ENCODE measurements at regions not wholly inside any gene's neighbourhood (a gene's known extent, or its start where the extent isn't known, plus 50 kb on each side); places are given as distances from the start of the nearest gene placed in this dataset.
"Not testable (repeated sequence)": the region's sequence is repeated elsewhere in the genome, so short reads cannot be mapped to it uniquely, and the experiment has no call there.

DNA sequence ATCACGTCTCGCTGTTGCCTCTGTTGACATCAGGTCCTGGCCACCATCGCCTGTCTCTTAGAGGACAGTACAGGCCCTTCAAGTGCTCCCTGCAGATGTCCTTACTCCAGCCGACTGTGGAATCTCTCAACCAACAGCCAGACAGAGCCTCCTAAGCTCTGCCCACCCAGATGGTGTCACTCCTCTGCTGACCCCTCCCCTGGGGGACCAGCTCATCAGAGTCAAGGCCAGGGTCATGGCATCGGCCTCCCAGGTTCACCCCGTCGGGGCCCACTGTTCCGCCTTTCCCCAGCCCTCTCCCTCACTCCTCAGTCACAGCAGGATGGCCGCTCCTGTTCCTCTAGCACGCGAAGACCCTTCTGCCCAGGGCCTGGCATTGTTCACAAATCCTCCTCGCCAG is 157.3 kb upstream of the TMEM132C start:
- no peak for DNase-seq (ENCODE audit: low spot score in 2 of 2)
- Mint-ChIP-seq H3K4me1 (no peaks in the 10 kb centered on the region), H3K27me3 (no peaks in the 10 kb centered on the region), H3K4me3 (no peak overlapping the region), H3K27ac (ENCODE audit: low read depth) (no peak overlapping the region), H3K36me3 (ENCODE audit: insufficient read depth) (no peaks in the 10 kb centered on the region), H3K9me3 (no peaks in the 10 kb centered on the region)
- no peak for ATAC-seq (replicated peaks; ENCODE audit: extremely low read depth, poor library complexity, severe bottlenecking)

DNA sequence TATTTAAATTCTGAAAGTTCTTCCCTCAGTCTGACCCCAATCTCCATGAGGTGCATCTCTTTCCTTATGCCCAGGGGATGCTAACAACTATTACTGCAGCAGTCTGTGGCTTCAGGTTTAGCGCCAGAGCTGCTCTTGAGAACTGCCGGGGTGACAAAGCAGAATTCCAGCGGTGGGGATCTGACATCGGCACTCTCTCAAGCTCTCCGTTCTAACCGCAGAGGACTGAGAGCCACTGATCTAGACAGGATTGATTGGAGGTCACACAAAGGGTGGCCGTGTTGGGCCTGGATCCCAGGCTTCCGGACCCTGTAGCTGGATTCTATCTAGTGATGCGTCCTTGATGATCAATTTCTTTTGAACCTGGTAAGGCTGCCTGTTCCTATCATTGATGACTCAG is 155.6 kb upstream of the TMEM132C start:
- no peak for ATAC-seq (replicated peaks; ENCODE audit: extremely low read depth, poor library complexity, severe bottlenecking)
- Mint-ChIP-seq H3K27ac (ENCODE audit: low read depth) (no peak overlapping the region), H3K4me3 (no peak overlapping the region)

DNA sequence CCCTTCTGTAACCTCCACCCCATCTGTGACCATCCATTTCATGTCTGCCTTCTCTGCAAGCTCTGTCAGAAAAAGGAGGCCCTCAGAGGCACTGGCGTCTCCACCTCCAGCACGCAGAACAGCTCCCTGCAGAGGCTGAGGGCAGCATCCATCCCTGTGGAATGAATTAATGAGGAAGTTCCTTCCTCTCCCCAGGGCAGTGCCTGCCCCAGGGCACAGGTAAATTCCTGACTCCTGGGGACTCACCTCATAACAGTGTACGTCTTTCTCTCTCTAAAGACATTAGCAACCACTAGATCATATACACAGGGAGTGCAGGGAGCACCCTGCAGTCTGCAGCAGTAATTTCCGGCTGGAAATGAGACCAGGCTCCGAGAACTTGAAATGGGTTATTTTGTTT is 155.0 kb upstream of the TMEM132C start:
- Mint-ChIP-seq H3K4me3 (no peak overlapping the region), H3K36me3 (ENCODE audit: insufficient read depth) (no peaks in the 10 kb centered on the region)
- no peak for ATAC-seq (replicated peaks; ENCODE audit: extremely low read depth, poor library complexity, severe bottlenecking)

More for the DNA sequence above, 155.6 kb upstream of the TMEM132C start:
- DNase-seq (ENCODE audit: low spot score in 2 of 2), result no peak
- no peaks in the 10 kb centered on the region for H3K27me3 Mint-ChIP-seq
- no peaks in the 10 kb centered on the region for H3K36me3 Mint-ChIP-seq (ENCODE audit: insufficient read depth)
- no peaks in the 10 kb centered on the region for H3K9me3 Mint-ChIP-seq
- no peaks in the 10 kb centered on the region for H3K4me1 Mint-ChIP-seq

DNA sequence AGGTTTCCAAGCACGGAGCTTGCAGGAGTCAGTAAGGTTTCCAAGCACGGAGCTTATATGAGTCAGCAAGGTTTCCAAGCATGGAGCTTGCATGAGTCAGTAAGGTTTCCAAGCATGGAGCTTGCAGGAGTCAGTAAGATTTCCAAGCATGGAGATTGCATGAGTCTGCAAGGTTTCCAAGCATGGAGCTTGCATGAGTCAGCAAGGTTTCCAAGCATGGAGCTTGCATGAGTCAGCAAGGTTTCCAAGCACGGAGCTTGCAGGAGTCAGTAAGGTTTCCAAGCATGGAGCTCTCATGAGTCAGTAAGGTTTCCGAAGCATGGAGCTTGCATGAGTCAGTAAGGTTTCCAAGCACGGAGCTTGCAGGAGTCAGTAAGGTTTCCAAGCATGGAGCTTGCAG is 153.7 kb upstream of the TMEM132C start:
- not testable (repeated sequence) for H3K27ac Mint-ChIP-seq (ENCODE audit: low read depth); H3K4me1 Mint-ChIP-seq; H3K9me3 Mint-ChIP-seq; ATAC-seq (replicated peaks; ENCODE audit: extremely low read depth, poor library complexity, severe bottlenecking); H3K27me3 Mint-ChIP-seq; DNase-seq (ENCODE audit: low spot score in 2 of 2); H3K4me3 Mint-ChIP-seq; H3K36me3 Mint-ChIP-seq (ENCODE audit: insufficient read depth)

More for the DNA sequence above, 155.0 kb upstream of the TMEM132C start:
- Mint-ChIP-seq H3K27ac (ENCODE audit: low read depth) (no peak overlapping the region), H3K27me3 (no peaks in the 10 kb centered on the region), H3K9me3 (no peaks in the 10 kb centered on the region), H3K4me1 (no peaks in the 10 kb centered on the region)
- no peak for DNase-seq (ENCODE audit: low spot score in 2 of 2)

DNA sequence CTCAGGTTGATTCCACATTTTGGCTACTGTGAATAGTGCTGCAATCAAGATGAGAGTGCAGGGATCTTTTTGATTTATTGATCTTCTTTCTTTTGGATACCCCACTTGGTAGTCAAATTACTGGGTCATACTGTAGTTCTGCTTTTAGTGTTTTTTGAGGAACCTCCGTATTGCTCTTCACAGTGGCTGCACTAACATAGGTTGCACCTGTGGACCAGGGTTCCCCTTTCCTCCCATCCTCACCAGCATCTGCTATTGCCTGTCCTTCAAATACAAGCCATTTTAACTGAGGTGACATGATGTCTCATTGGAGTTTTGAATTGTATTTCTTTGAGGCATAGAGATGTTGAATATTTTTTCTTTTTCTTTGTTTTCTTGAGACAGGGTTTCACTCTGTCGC is 152.5 kb upstream of the TMEM132C start:
- ATAC-seq (replicated peaks; ENCODE audit: extremely low read depth, poor library complexity, severe bottlenecking) (no peak), DNase-seq (ENCODE audit: low spot score in 2 of 2) (no peak)
- H3K9me3 Mint-ChIP-seq, result no peaks in the 10 kb centered on the region
- H3K4me1 Mint-ChIP-seq, result no peaks in the 10 kb centered on the region
- H3K36me3 Mint-ChIP-seq (ENCODE audit: insufficient read depth), result no peaks in the 10 kb centered on the region
- H3K27ac Mint-ChIP-seq (ENCODE audit: low read depth), result no peak overlapping the region
- no peak overlapping the region for H3K4me3 Mint-ChIP-seq
- H3K27me3 Mint-ChIP-seq, result no peaks in the 10 kb centered on the region

DNA sequence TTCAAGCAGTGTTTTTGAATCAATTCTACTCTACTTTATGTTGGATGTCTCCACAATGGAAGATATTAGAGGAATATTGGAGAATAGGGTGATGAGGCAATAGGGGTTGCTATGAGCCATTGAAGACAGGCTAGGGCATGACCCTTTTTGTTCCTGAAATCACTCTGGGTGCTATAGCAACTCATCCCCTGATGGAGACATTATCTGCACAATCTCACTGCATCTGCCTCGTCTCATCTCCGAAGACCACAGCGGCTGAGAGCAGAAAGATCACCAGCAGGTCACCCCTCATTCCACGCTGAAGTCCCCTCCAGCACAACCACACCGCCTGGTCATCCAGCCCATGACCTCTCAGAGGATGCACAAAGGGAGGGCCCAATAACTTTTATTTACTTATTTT is 150.4 kb upstream of the TMEM132C start:
- Mint-ChIP-seq H3K9me3 (no peaks in the 10 kb centered on the region), H3K36me3 (ENCODE audit: insufficient read depth) (no peaks in the 10 kb centered on the region), H3K4me3 (no peak overlapping the region), H3K4me1 (no peaks in the 10 kb centered on the region), H3K27me3 (no peaks in the 10 kb centered on the region), H3K27ac (ENCODE audit: low read depth) (no peak overlapping the region)
- no peak for DNase-seq (ENCODE audit: low spot score in 2 of 2)
- ATAC-seq (replicated peaks; ENCODE audit: extremely low read depth, poor library complexity, severe bottlenecking), result no peak

DNA sequence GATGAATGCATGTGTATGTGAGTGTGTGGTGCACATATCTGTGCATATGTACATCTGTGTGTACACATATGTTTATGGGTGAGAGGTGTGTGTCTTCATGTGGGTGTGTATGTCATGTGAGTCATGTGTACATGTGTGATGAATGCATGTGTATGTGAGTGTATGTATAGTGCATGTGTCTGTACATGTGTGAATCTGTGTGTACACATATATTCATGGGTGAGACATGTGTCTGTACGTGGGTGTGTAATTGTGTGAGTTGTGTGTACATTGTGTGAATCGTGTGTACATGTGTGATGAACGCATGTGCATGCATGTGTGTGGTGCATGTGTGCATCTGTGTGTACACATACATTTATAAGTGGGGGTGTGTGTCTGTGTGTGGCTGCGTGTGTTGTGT is 146.9 kb upstream of the TMEM132C start:
- ATAC-seq (replicated peaks; ENCODE audit: extremely low read depth, poor library complexity, severe bottlenecking) (no peak), DNase-seq (ENCODE audit: low spot score in 2 of 2) (no peak)
- H3K36me3 Mint-ChIP-seq (ENCODE audit: insufficient read depth), result no peaks in the 10 kb centered on the region
- H3K27me3 Mint-ChIP-seq, result no peaks in the 10 kb centered on the region
- no peaks in the 10 kb centered on the region for H3K4me1 Mint-ChIP-seq
- no peaks in the 10 kb centered on the region for H3K9me3 Mint-ChIP-seq
- H3K27ac Mint-ChIP-seq (ENCODE audit: low read depth), result no peak overlapping the region
- H3K4me3 Mint-ChIP-seq, result no peak overlapping the region

DNA sequence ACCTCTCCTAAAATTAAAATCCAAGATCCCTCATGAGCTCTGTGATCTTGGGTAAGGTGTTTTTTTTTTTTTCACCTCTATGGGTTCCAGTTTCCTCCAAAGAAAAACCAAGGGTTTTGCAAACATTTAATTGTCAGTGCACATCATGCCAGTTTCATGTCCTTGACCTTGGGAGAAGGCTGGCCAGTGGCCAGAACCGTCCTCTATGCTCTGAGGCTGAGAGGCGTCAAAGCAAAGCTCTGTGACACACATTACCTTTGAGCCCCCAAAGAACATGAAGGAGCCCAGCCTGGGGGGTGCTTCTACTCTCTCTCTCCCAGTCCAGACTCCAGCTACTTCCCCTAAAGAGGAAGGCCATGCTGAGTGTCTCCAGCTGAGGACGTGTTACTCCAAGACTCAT is 145.5 kb upstream of the TMEM132C start:
- Mint-ChIP-seq H3K9me3 (peaks cover 5% of the 10 kb centered on the region), H3K4me1 (no peaks in the 10 kb centered on the region), H3K27me3 (no peaks in the 10 kb centered on the region), H3K27ac (ENCODE audit: low read depth) (no peak overlapping the region), H3K4me3 (no peak overlapping the region), H3K36me3 (ENCODE audit: insufficient read depth) (no peaks in the 10 kb centered on the region)
- ATAC-seq (replicated peaks; ENCODE audit: extremely low read depth, poor library complexity, severe bottlenecking) (no peak), DNase-seq (ENCODE audit: low spot score in 2 of 2) (no peak)

DNA sequence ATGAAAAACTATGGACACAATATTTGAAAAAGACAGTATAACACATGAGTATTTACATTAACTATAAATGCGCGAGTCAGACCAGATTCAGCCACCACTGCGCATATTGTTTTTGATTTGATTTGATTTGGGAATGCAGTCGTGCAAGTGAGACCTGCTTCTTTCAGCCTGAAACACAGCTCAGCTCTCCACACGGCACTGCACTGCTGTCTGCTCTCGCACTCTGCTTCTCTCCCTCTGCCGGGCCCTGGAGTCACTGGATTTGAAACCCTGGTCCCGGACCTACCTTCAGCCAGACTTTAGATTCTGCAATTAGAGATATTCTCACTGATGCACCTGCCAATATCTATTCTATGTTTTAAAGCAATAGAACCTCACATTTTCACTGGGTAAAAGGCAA is 143.9 kb upstream of the TMEM132C start:
- DNase-seq (ENCODE audit: low spot score in 2 of 2) (no peak), ATAC-seq (replicated peaks; ENCODE audit: extremely low read depth, poor library complexity, severe bottlenecking) (no peak)
- no peak overlapping the region for H3K27ac Mint-ChIP-seq (ENCODE audit: low read depth)
- H3K9me3 Mint-ChIP-seq, result peaks cover 5% of the 10 kb centered on the region
- no peaks in the 10 kb centered on the region for H3K36me3 Mint-ChIP-seq (ENCODE audit: insufficient read depth)
- no peak overlapping the region for H3K4me3 Mint-ChIP-seq
- H3K27me3 Mint-ChIP-seq, result no peaks in the 10 kb centered on the region
- H3K4me1 Mint-ChIP-seq, result no peaks in the 10 kb centered on the region

DNA sequence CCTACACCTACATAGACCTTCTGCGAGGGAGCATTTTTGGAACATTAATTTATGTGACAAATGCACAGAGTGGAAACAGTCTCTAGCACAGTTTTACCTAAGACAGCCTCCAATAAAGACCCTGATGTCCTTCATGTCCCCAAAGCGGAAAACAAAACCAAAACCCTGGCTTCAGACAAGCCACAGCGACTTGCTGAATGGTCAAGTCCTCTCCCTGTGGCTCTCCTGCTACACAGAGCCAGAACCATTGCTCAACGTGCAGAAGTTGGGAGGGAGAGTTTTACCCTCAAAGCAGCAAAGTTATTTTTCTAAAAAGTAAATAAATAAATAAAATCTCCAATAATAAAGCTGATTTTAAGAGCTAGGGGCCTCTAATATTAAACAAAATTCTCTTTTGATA is 135.0 kb upstream of the TMEM132C start:
- DNase-seq (ENCODE audit: low spot score in 2 of 2), result no peak
- no peak for ATAC-seq (replicated peaks; ENCODE audit: extremely low read depth, poor library complexity, severe bottlenecking)
- no peaks in the 10 kb centered on the region for H3K27me3 Mint-ChIP-seq
- no peak overlapping the region for H3K27ac Mint-ChIP-seq (ENCODE audit: low read depth)
- H3K4me3 Mint-ChIP-seq, result no peak overlapping the region
- H3K36me3 Mint-ChIP-seq (ENCODE audit: insufficient read depth), result peaks cover 2% of the 10 kb centered on the region
- peaks cover 6% of the 10 kb centered on the region for H3K9me3 Mint-ChIP-seq
- no peaks in the 10 kb centered on the region for H3K4me1 Mint-ChIP-seq

DNA sequence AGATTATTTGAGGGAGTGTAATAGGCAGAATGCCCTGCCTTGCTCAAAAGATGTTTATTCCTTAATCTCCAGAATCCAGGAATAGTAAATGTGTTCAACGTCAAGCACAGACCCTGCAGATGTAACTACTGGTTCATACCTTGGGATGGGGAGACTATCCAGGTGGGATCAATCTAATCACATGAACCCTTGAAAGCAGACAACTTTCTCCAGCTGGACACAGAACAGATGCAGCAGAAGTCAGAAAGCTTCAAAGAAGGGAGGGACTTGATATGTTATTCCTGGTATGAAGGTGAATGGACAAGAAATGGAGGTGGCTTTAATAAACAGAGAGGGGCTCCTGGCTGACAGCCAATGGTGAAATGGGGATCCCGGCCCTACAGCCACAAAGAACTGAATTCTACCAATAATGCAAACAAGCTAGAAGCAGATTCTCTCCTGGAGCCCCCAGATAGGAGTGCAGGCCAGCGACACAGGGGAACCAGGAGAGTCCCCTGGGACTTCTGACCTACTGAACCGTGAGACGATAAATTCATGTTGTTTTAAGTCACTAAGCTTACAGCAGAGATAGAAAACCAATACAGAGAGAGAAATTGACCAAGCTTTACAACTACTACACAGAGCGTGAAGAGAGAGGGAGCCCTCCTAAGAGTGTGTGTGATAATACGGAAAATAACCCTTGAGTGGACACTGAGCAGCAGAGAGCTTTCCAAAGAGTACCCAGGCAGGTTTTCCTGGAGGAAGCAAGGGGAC is 133.5 kb upstream of the TMEM132C start:
- no peaks in the 10 kb centered on the region for H3K4me1 Mint-ChIP-seq
- H3K27me3 Mint-ChIP-seq, result no peaks in the 10 kb centered on the region
- no peak overlapping the region for H3K27ac Mint-ChIP-seq (ENCODE audit: low read depth)
- no peak for ATAC-seq (replicated peaks; ENCODE audit: extremely low read depth, poor library complexity, severe bottlenecking)
- DNase-seq (ENCODE audit: low spot score in 2 of 2), result no peak
- peaks cover 10% of the 10 kb centered on the region for H3K9me3 Mint-ChIP-seq
- no peak overlapping the region for H3K4me3 Mint-ChIP-seq
- peaks cover 2% of the 10 kb centered on the region for H3K36me3 Mint-ChIP-seq (ENCODE audit: insufficient read depth)

DNA sequence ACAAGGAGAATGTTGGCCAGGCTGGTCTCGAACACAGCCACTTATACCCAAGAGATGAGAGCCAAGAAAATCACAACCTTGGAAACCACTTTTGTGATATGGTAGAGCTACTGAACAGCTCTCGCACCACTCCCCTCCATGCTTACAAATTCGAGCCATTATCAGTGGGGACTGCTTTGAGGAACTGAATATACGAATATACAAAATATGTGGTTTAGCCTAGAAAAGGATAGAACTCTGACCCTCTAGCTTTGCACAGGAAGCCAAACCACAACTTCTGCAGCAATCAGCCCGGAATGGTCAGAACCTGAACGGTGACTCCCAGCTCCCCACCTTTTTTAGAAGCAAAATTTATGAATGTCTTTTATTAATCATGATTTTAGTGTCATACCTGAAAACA is 129.8 kb upstream of the TMEM132C start:
- no peaks in the 10 kb centered on the region for H3K27me3 Mint-ChIP-seq
- H3K4me1 Mint-ChIP-seq, result no peaks in the 10 kb centered on the region
- H3K27ac Mint-ChIP-seq (ENCODE audit: low read depth), result no peak overlapping the region
- no peak for DNase-seq (ENCODE audit: low spot score in 2 of 2)
- no peak overlapping the region for H3K4me3 Mint-ChIP-seq
- H3K36me3 Mint-ChIP-seq (ENCODE audit: insufficient read depth), result peaks cover 2% of the 10 kb centered on the region
- ATAC-seq (replicated peaks; ENCODE audit: extremely low read depth, poor library complexity, severe bottlenecking), result no peak
- H3K9me3 Mint-ChIP-seq, result peaks cover 17% of the 10 kb centered on the region

DNA sequence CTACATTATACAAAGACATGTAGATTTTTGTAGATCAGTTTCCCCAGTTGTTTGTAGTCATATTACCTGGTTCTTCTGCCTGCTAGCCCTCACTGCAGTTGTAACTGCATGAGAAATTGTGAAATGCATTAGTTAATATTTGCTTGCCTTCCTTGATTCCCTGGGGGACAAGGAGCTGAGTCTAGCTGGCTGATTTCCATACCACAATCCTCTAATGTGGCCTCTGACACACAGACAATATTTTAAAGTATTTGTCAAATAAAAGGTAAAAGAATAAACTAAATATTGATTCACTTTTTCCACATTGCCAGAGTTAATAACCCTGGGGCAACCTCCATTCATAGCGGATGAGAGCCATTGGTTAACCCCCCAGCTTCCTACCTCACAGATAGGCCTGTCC is 128.8 kb upstream of the TMEM132C start:
- no peak overlapping the region for H3K4me3 Mint-ChIP-seq
- DNase-seq (ENCODE audit: low spot score in 2 of 2) (no peak), ATAC-seq (replicated peaks; ENCODE audit: extremely low read depth, poor library complexity, severe bottlenecking) (no peak)

More for the DNA sequence above, 128.8 kb upstream of the TMEM132C start:
- Mint-ChIP-seq H3K4me1 (no peaks in the 10 kb centered on the region), H3K27me3 (no peaks in the 10 kb centered on the region), H3K9me3 (peaks cover 17% of the 10 kb centered on the region), H3K27ac (ENCODE audit: low read depth) (no peak overlapping the region), H3K36me3 (ENCODE audit: insufficient read depth) (peaks cover 2% of the 10 kb centered on the region)
